IMR-90 (cell line): ENCODE measurements at regions not wholly inside any gene's neighbourhood (a gene's known extent, or its start where the extent isn't known, plus 50 kb on each side); places are given as distances from the start of the nearest gene placed in this dataset.

Source experiments
- ATAC-seq: fragments of 200-7000 bp; cut with Tn5 transposase; 2 replicates; pipeline ENCODE4 v1.9.1; 2020; ENCODE audit warnings: low read depth, mild to moderate bottlenecking, moderate library complexity
- BruUV-seq: library from RNA; stranded (reverse); fragments of 400-500 nt; replicated peaks from 2 replicates; lab custom pipeline; 2021; lab: Mats Ljungman, UMichigan
- CTCF ChIA-PET: fragments of 300-600 bp; formaldehyde crosslinking; extraction: SDS; loops from one replicate; lab custom pipeline; 2021; ENCODE audit warnings: antibody characterized with exemption; lab: Yijun Ruan, JAX
- POLR2A ChIA-PET: fragments of 300-600 bp; sonication (Branson Sonifier 250); formaldehyde crosslinking; loops from one replicate; lab custom pipeline; 2022; ENCODE audit warnings: antibody characterized with exemption; ENCODE audit not compliant: unreplicated experiment; lab: Charles Lee
- DNase-seq: peaks from one replicate; pipeline ENCODE4 v3.0.0; 2013
- H2AFZ ChIP-seq: replicated peaks from 2 replicates; pipeline ENCODE3; 2013; ENCODE audit warnings: low read length, mild to moderate bottlenecking; ENCODE audit not compliant: poor library complexity
- H2AK5ac ChIP-seq: 2 replicates; pipeline ENCODE4 v1.6.1; 2013; ENCODE audit warnings: low read depth, low read length, inconsistent platforms
- H2AK9ac ChIP-seq: replicated peaks from 2 replicates; pipeline ENCODE3; 2013; ENCODE audit warnings: mild to moderate bottlenecking, low read depth, low read length, moderate library complexity; ENCODE audit not compliant: poor library complexity
- H2BK120ac ChIP-seq: 2 replicates; pipeline ENCODE4 v1.6.1; 2013; ENCODE audit warnings: low read depth, low read length, inconsistent platforms
- H2BK15ac ChIP-seq: 3 replicates; pipeline ENCODE4 v1.6.1; 2013; ENCODE audit warnings: low read depth, low read length, inconsistent platforms
- H2BK20ac ChIP-seq: 2 replicates; pipeline ENCODE4 v1.6.1; 2013; ENCODE audit warnings: low read depth, mild to moderate bottlenecking, inconsistent platforms, low read length, moderate library complexity
- H2BK5ac ChIP-seq: 2 replicates; pipeline ENCODE4 v1.6.1; 2013; ENCODE audit warnings: mild to moderate bottlenecking, low read depth, low read length, inconsistent platforms; ENCODE audit not compliant: poor library complexity, severe bottlenecking
- H3K14ac ChIP-seq: replicated peaks from 2 replicates; pipeline ENCODE4 v1.6.1; 2013; ENCODE audit warnings: low read depth, low read length, inconsistent platforms
- H3K18ac ChIP-seq: 2 replicates; pipeline ENCODE4 v1.6.1; 2013; ENCODE audit warnings: low read depth, low read length, control low read depth
- H3K23ac ChIP-seq: 2 replicates; pipeline ENCODE4 v1.6.1; 2013; ENCODE audit warnings: low read depth, low read length, inconsistent platforms
- H3K27ac ChIP-seq: 2 replicates; pipeline ENCODE4 v1.5.1; 2013; ENCODE audit warnings: mild to moderate bottlenecking, control low read depth, low read length; ENCODE audit not compliant: insufficient read depth
- H3K27me3 ChIP-seq: 2 replicates; pipeline ENCODE4 v1.6.1; 2013; ENCODE audit warnings: low read length; ENCODE audit not compliant: control insufficient read depth, insufficient read depth
- H3K36me3 ChIP-seq: 2 replicates; pipeline ENCODE4 v1.6.1; 2013; ENCODE audit warnings: low read length, mixed read lengths; ENCODE audit not compliant: control insufficient read depth, insufficient read depth
- H3K4ac ChIP-seq: 2 replicates; pipeline ENCODE4 v1.6.1; 2013; ENCODE audit warnings: low read depth, low read length, inconsistent platforms
- H3K4me1 ChIP-seq: 2 replicates; pipeline ENCODE4 v1.6.1; 2013; ENCODE audit warnings: low read length, mixed read lengths; ENCODE audit not compliant: control insufficient read depth, insufficient read depth
- H3K4me2 ChIP-seq: 2 replicates; pipeline ENCODE4 v1.6.1; 2013; ENCODE audit warnings: low read depth, mild to moderate bottlenecking, control low read depth, low read length, moderate library complexity
- H3K4me3 ChIP-seq: 2 replicates; pipeline ENCODE4 v1.5.1; 2013; ENCODE audit warnings: low read depth, mild to moderate bottlenecking, control low read depth, low read length, moderate library complexity; ENCODE audit not compliant: insufficient read depth
- H3K56ac ChIP-seq: 2 replicates; pipeline ENCODE4 v1.6.1; 2013; ENCODE audit warnings: low read length, inconsistent platforms; ENCODE audit not compliant: insufficient read depth; ENCODE audit errors: extremely low read depth
- H3K79me1 ChIP-seq, 2 experiments: 2 replicates each; pipeline ENCODE4 v1.6.1; 2013; ENCODE audit warnings: low read length in 2 of 2, inconsistent platforms in 1 of 2, low read depth in 1 of 2
- H3K9ac ChIP-seq: 2 replicates; pipeline ENCODE4 v1.6.1; 2013; ENCODE audit warnings: low read depth, low read length, control low read depth
- H3K9me1 ChIP-seq: 2 replicates; pipeline ENCODE4 v1.6.1; 2013; ENCODE audit warnings: low read length, inconsistent platforms; ENCODE audit not compliant: insufficient read depth
- H3K9me3 ChIP-seq: 2 replicates; pipeline ENCODE4 v1.6.1; 2013; ENCODE audit warnings: low read length; ENCODE audit not compliant: control insufficient read depth, insufficient read depth
- H4K20me1 ChIP-seq: 2 replicates; pipeline ENCODE4 v1.6.1; 2013; ENCODE audit warnings: low read length, inconsistent platforms; ENCODE audit not compliant: insufficient read depth
- H4K5ac ChIP-seq: 2 replicates; pipeline ENCODE4 v1.6.1; 2013; ENCODE audit warnings: mild to moderate bottlenecking, low read depth, low read length, control low read depth
- H4K8ac ChIP-seq, 2 experiments: 2 replicates each; pipeline ENCODE4 v1.6.1; 2013; ENCODE audit warnings: low read depth in 2 of 2, low read length in 2 of 2, control low read depth in 1 of 2, inconsistent platforms in 1 of 2
- H4K91ac ChIP-seq: 2 replicates; pipeline ENCODE4 v1.6.1; 2013; ENCODE audit warnings: low read depth, low read length, inconsistent platforms; ENCODE audit not compliant: insufficient read depth
- BHLHE40 ChIP-seq: fragments of 150-350 bp; IDR thresholded peaks from 2 replicates; pipeline ENCODE4 v1.6.1; 2016; ENCODE audit warnings: mild to moderate bottlenecking, low read depth, low read length
- CEBPB ChIP-seq: IDR thresholded peaks from 2 replicates; pipeline ENCODE4 v1.6.1; 2012; ENCODE audit warnings: low read depth, low read length, improper control_type of control experiment
- CHD1 ChIP-seq: IDR thresholded peaks from 2 replicates; pipeline ENCODE4 v1.6.1; 2012; ENCODE audit warnings: low read depth, low read length, improper control_type of control experiment
- FOS ChIP-seq: fragments of 150-350 bp; IDR thresholded peaks from 2 replicates; pipeline ENCODE4 v1.6.1; 2016; ENCODE audit warnings: low read depth, low read length
- MAFK ChIP-seq: IDR thresholded peaks from 2 replicates; pipeline ENCODE4 v1.6.1; 2012; ENCODE audit warnings: low read depth, low read length, improper control_type of control experiment
- MAZ ChIP-seq: IDR thresholded peaks from 2 replicates; pipeline ENCODE4 v1.6.1; 2012; ENCODE audit warnings: low read depth, mild to moderate bottlenecking, low read length, improper control_type of control experiment, moderate library complexity, borderline replicate concordance
- MXI1 ChIP-seq: IDR thresholded peaks from 2 replicates; pipeline ENCODE4 v1.6.1; 2012; ENCODE audit warnings: low read depth, mild to moderate bottlenecking, low read length, moderate library complexity, borderline replicate concordance
- POLR2A ChIP-seq: IDR thresholded peaks from 2 replicates; pipeline ENCODE4 v1.6.1; 2012; ENCODE audit warnings: mild to moderate bottlenecking, low read depth, low read length
- RCOR1 ChIP-seq: IDR thresholded peaks from 2 replicates; pipeline ENCODE4 v1.6.1; 2012; ENCODE audit warnings: mild to moderate bottlenecking, low read length, improper control_type of control experiment; ENCODE audit not compliant: insufficient replicate concordance
- SMC3 ChIP-seq: fragments of 150-350 bp; IDR thresholded peaks from 2 replicates; pipeline ENCODE4 v1.6.1; 2016; ENCODE audit warnings: low read depth, mild to moderate bottlenecking, antibody characterized with exemption, low read length, moderate library complexity
- WGBS, 2 experiments: methylation state at CpG; one replicate each; pipeline versions ENCODE4 v1.1.5 to v1.1.7; 2013; ENCODE audit warnings: missing lambda C conversion rate in 2 of 2; ENCODE audit not compliant: insufficient read length in 1 of 2; ENCODE audit errors: extremely low coverage in 2 of 2; 5-methylcytosine and 5-hydroxymethylcytosine counted together
- dilution Hi-C: fragments of 300-500 bp; cut with HindIII; formaldehyde crosslinking; loops from one replicate; pipeline ENCODE4 v1.14.3; 2018; ENCODE audit warnings: low sequenced_read_pairs; ENCODE audit not compliant: unreplicated experiment
- in situ Hi-C: fragments of 300-500 bp; cut with MboI; formaldehyde crosslinking; loops from 3 replicates; pipeline ENCODE4 v1.14.3; 2019; ENCODE audit warnings: low sequenced_read_pairs, inconsistent platforms, mixed read lengths
- intact Hi-C: fragments of 100-400 bp; cut with micrococcal nuclease; formaldehyde crosslinking; loops from 2 replicates; pipeline ENCODE4 v1.10.0; 2022
- TF ChIP-seq, protein P1 (sequence below): fragments of 150-350 bp; IDR thresholded peaks from 2 replicates; pipeline ENCODE4 v1.6.1; 2017; ENCODE audit warnings: mild to moderate bottlenecking, antibody characterized with exemption, low read length, low read depth
- TF ChIP-seq, protein P2 (sequence below): conservative IDR thresholded peaks from 2 replicates; pipeline ENCODE4 v1.5.1; 2012; ENCODE audit warnings: mild to moderate bottlenecking, low read depth, low read length, improper control_type of control experiment
- TF ChIP-seq, protein P3 (sequence below): fragments of 150-350 bp; IDR thresholded peaks from 2 replicates; pipeline ENCODE4 v1.6.1; 2016; ENCODE audit warnings: low read depth, mild to moderate bottlenecking, low read length, moderate library complexity, borderline replicate concordance

DNA sequence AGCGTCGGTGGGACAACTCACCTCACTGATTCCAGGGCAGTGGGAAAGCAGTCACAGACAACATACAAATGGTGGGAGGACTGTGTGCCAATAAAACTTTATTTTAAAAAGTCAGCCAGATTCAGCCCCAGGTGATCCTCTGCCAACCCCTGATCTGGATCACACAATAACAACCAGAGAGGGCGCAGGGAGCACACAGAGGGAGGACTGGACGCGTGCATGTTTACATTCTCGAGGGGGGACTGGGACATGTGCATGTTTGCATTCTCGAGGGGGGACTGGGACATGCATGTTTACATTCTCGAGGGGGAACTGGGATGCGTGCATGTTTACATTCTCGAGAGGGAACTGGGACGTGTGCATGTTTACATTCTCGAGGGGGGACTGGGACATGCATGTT lies 209.5 kb downstream of the NDUFA10 start:
- no peak for TF ChIP-seq MAZ
- TF ChIP-seq, protein P1, sequence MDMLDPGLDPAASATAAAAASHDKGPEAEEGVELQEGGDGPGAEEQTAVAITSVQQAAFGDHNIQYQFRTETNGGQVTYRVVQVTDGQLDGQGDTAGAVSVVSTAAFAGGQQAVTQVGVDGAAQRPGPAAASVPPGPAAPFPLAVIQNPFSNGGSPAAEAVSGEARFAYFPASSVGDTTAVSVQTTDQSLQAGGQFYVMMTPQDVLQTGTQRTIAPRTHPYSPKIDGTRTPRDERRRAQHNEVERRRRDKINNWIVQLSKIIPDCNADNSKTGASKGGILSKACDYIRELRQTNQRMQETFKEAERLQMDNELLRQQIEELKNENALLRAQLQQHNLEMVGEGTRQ = no peak
- TF ChIP-seq SMC3 = no peak
- TF ChIP-seq, protein P2, sequence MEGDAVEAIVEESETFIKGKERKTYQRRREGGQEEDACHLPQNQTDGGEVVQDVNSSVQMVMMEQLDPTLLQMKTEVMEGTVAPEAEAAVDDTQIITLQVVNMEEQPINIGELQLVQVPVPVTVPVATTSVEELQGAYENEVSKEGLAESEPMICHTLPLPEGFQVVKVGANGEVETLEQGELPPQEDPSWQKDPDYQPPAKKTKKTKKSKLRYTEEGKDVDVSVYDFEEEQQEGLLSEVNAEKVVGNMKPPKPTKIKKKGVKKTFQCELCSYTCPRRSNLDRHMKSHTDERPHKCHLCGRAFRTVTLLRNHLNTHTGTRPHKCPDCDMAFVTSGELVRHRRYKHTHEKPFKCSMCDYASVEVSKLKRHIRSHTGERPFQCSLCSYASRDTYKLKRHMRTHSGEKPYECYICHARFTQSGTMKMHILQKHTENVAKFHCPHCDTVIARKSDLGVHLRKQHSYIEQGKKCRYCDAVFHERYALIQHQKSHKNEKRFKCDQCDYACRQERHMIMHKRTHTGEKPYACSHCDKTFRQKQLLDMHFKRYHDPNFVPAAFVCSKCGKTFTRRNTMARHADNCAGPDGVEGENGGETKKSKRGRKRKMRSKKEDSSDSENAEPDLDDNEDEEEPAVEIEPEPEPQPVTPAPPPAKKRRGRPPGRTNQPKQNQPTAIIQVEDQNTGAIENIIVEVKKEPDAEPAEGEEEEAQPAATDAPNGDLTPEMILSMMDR = no peak
- TF ChIP-seq CHD1 = no peak
- TF ChIP-seq MAFK = no peak
- TF ChIP-seq RCOR1 = no peak
- TF ChIP-seq, protein P3, sequence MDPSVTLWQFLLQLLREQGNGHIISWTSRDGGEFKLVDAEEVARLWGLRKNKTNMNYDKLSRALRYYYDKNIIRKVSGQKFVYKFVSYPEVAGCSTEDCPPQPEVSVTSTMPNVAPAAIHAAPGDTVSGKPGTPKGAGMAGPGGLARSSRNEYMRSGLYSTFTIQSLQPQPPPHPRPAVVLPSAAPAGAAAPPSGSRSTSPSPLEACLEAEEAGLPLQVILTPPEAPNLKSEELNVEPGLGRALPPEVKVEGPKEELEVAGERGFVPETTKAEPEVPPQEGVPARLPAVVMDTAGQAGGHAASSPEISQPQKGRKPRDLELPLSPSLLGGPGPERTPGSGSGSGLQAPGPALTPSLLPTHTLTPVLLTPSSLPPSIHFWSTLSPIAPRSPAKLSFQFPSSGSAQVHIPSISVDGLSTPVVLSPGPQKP = no peak
- no peak for TF ChIP-seq CEBPB
- TF ChIP-seq BHLHE40 = no peak
- no peak for TF ChIP-seq MXI1
- TF ChIP-seq FOS = no peak
- no peak for TF ChIP-seq POLR2A
- H3K27ac ChIP-seq = no peak overlapping the region
- H3K27me3 ChIP-seq = no peaks in the 10 kb centered on the region
- no peak overlapping the region for H2AFZ ChIP-seq
- in situ Hi-C loops = no loop called here
- no TSS peak for BruUV-seq
- H4K20me1 ChIP-seq = no peaks in the 10 kb centered on the region
- no peak overlapping the region for H4K91ac ChIP-seq
- DNase-seq = no peak
- no peaks in the 10 kb centered on the region for H3K9me1 ChIP-seq
- WGBS, 2 experiments = 2% methylated on average over 6 of the region's 12 CpGs; no CpG with 5 or more reads in 1 of the 2 experiments
- no peak overlapping the region for H2BK5ac ChIP-seq
- H4K5ac ChIP-seq = no peak overlapping the region
- no peak overlapping the region for H3K4me2 ChIP-seq
- peaks cover 49% of the 10 kb centered on the region for H3K9me3 ChIP-seq
- H3K18ac ChIP-seq = no peak overlapping the region
- no peak overlapping the region for H4K8ac ChIP-seq
- ChIA-PET CTCF (no interaction called here), POLR2A (no interaction called here)
- H3K79me1 ChIP-seq = no peaks in the 10 kb centered on the region
- H3K23ac ChIP-seq = no peak overlapping the region
- no peak overlapping the region for H2BK15ac ChIP-seq
- no peak for ATAC-seq
- no peaks in the 10 kb centered on the region for H3K4me1 ChIP-seq
- no peak overlapping the region for H3K4me3 ChIP-seq
- no peak overlapping the region for H2AK5ac ChIP-seq
- no peak overlapping the region for H3K4ac ChIP-seq
- dilution Hi-C loops = no loop called here
- no peak overlapping the region for H3K14ac ChIP-seq
- H3K9ac ChIP-seq = no peak overlapping the region
- H3K36me3 ChIP-seq = no peaks in the 10 kb centered on the region
- intact Hi-C loops = no loop called here
- H2AK9ac ChIP-seq = no peak overlapping the region
- H3K56ac ChIP-seq = no peak overlapping the region
- H2BK120ac ChIP-seq = no peak overlapping the region
- no peak overlapping the region for H2BK20ac ChIP-seq
